IMR-90 (cell line): ENCODE measurements at regions not wholly inside any gene's neighbourhood (a gene's known extent, or its start where the extent isn't known, plus 50 kb on each side); places are given as distances from the start of the nearest gene placed in this dataset.

Experiments used
- ATAC-seq: fragments of 200-7000 bp; cut with Tn5 transposase; 2 replicates; pipeline ENCODE4 v1.9.1; 2020; ENCODE audit warnings: low read depth, mild to moderate bottlenecking, moderate library complexity
- BruUV-seq: library from RNA; stranded (reverse); fragments of 400-500 nt; replicated peaks from 2 replicates; lab custom pipeline; 2021; lab: Mats Ljungman, UMichigan
- CTCF ChIA-PET: fragments of 300-600 bp; formaldehyde crosslinking; extraction: SDS; loops from one replicate; lab custom pipeline; 2021; ENCODE audit warnings: antibody characterized with exemption; lab: Yijun Ruan, JAX
- POLR2A ChIA-PET: fragments of 300-600 bp; sonication (Branson Sonifier 250); formaldehyde crosslinking; loops from one replicate; lab custom pipeline; 2022; ENCODE audit warnings: antibody characterized with exemption; ENCODE audit not compliant: unreplicated experiment; lab: Charles Lee
- DNase-seq: peaks from one replicate; pipeline ENCODE4 v3.0.0; 2013
- H2AFZ ChIP-seq: replicated peaks from 2 replicates; pipeline ENCODE3; 2013; ENCODE audit warnings: low read length, mild to moderate bottlenecking; ENCODE audit not compliant: poor library complexity
- H2AK5ac ChIP-seq: 2 replicates; pipeline ENCODE4 v1.6.1; 2013; ENCODE audit warnings: low read depth, low read length, inconsistent platforms
- H2AK9ac ChIP-seq: replicated peaks from 2 replicates; pipeline ENCODE3; 2013; ENCODE audit warnings: mild to moderate bottlenecking, low read depth, low read length, moderate library complexity; ENCODE audit not compliant: poor library complexity
- H2BK120ac ChIP-seq: 2 replicates; pipeline ENCODE4 v1.6.1; 2013; ENCODE audit warnings: low read depth, low read length, inconsistent platforms
- H2BK15ac ChIP-seq: 3 replicates; pipeline ENCODE4 v1.6.1; 2013; ENCODE audit warnings: low read depth, low read length, inconsistent platforms
- H2BK20ac ChIP-seq: 2 replicates; pipeline ENCODE4 v1.6.1; 2013; ENCODE audit warnings: low read depth, mild to moderate bottlenecking, inconsistent platforms, low read length, moderate library complexity
- H2BK5ac ChIP-seq: 2 replicates; pipeline ENCODE4 v1.6.1; 2013; ENCODE audit warnings: mild to moderate bottlenecking, low read depth, low read length, inconsistent platforms; ENCODE audit not compliant: poor library complexity, severe bottlenecking
- H3K14ac ChIP-seq: replicated peaks from 2 replicates; pipeline ENCODE4 v1.6.1; 2013; ENCODE audit warnings: low read depth, low read length, inconsistent platforms
- H3K18ac ChIP-seq: 2 replicates; pipeline ENCODE4 v1.6.1; 2013; ENCODE audit warnings: low read depth, low read length, control low read depth
- H3K23ac ChIP-seq: 2 replicates; pipeline ENCODE4 v1.6.1; 2013; ENCODE audit warnings: low read depth, low read length, inconsistent platforms
- H3K27ac ChIP-seq: 2 replicates; pipeline ENCODE4 v1.5.1; 2013; ENCODE audit warnings: mild to moderate bottlenecking, control low read depth, low read length; ENCODE audit not compliant: insufficient read depth
- H3K27me3 ChIP-seq: 2 replicates; pipeline ENCODE4 v1.6.1; 2013; ENCODE audit warnings: low read length; ENCODE audit not compliant: control insufficient read depth, insufficient read depth
- H3K36me3 ChIP-seq: 2 replicates; pipeline ENCODE4 v1.6.1; 2013; ENCODE audit warnings: low read length, mixed read lengths; ENCODE audit not compliant: control insufficient read depth, insufficient read depth
- H3K4ac ChIP-seq: 2 replicates; pipeline ENCODE4 v1.6.1; 2013; ENCODE audit warnings: low read depth, low read length, inconsistent platforms
- H3K4me1 ChIP-seq: 2 replicates; pipeline ENCODE4 v1.6.1; 2013; ENCODE audit warnings: low read length, mixed read lengths; ENCODE audit not compliant: control insufficient read depth, insufficient read depth
- H3K4me2 ChIP-seq: 2 replicates; pipeline ENCODE4 v1.6.1; 2013; ENCODE audit warnings: low read depth, mild to moderate bottlenecking, control low read depth, low read length, moderate library complexity
- H3K4me3 ChIP-seq: 2 replicates; pipeline ENCODE4 v1.5.1; 2013; ENCODE audit warnings: low read depth, mild to moderate bottlenecking, control low read depth, low read length, moderate library complexity; ENCODE audit not compliant: insufficient read depth
- H3K56ac ChIP-seq: 2 replicates; pipeline ENCODE4 v1.6.1; 2013; ENCODE audit warnings: low read length, inconsistent platforms; ENCODE audit not compliant: insufficient read depth; ENCODE audit errors: extremely low read depth
- H3K79me1 ChIP-seq, 2 experiments: 2 replicates each; pipeline ENCODE4 v1.6.1; 2013; ENCODE audit warnings: low read length in 2 of 2, inconsistent platforms in 1 of 2, low read depth in 1 of 2
- H3K9ac ChIP-seq: 2 replicates; pipeline ENCODE4 v1.6.1; 2013; ENCODE audit warnings: low read depth, low read length, control low read depth
- H3K9me1 ChIP-seq: 2 replicates; pipeline ENCODE4 v1.6.1; 2013; ENCODE audit warnings: low read length, inconsistent platforms; ENCODE audit not compliant: insufficient read depth
- H3K9me3 ChIP-seq: 2 replicates; pipeline ENCODE4 v1.6.1; 2013; ENCODE audit warnings: low read length; ENCODE audit not compliant: control insufficient read depth, insufficient read depth
- H4K20me1 ChIP-seq: 2 replicates; pipeline ENCODE4 v1.6.1; 2013; ENCODE audit warnings: low read length, inconsistent platforms; ENCODE audit not compliant: insufficient read depth
- H4K5ac ChIP-seq: 2 replicates; pipeline ENCODE4 v1.6.1; 2013; ENCODE audit warnings: mild to moderate bottlenecking, low read depth, low read length, control low read depth
- H4K8ac ChIP-seq, 2 experiments: 2 replicates each; pipeline ENCODE4 v1.6.1; 2013; ENCODE audit warnings: low read depth in 2 of 2, low read length in 2 of 2, control low read depth in 1 of 2, inconsistent platforms in 1 of 2
- H4K91ac ChIP-seq: 2 replicates; pipeline ENCODE4 v1.6.1; 2013; ENCODE audit warnings: low read depth, low read length, inconsistent platforms; ENCODE audit not compliant: insufficient read depth
- BHLHE40 ChIP-seq: fragments of 150-350 bp; IDR thresholded peaks from 2 replicates; pipeline ENCODE4 v1.6.1; 2016; ENCODE audit warnings: mild to moderate bottlenecking, low read depth, low read length
- CEBPB ChIP-seq: IDR thresholded peaks from 2 replicates; pipeline ENCODE4 v1.6.1; 2012; ENCODE audit warnings: low read depth, low read length, improper control_type of control experiment
- CHD1 ChIP-seq: IDR thresholded peaks from 2 replicates; pipeline ENCODE4 v1.6.1; 2012; ENCODE audit warnings: low read depth, low read length, improper control_type of control experiment
- ELK1 ChIP-seq: fragments of 150-350 bp; IDR thresholded peaks from 2 replicates; pipeline ENCODE4 v1.6.1; 2016; ENCODE audit warnings: low read depth, mild to moderate bottlenecking, low read length, moderate library complexity, borderline replicate concordance
- FOS ChIP-seq: fragments of 150-350 bp; IDR thresholded peaks from 2 replicates; pipeline ENCODE4 v1.6.1; 2016; ENCODE audit warnings: low read depth, low read length
- MAFK ChIP-seq: IDR thresholded peaks from 2 replicates; pipeline ENCODE4 v1.6.1; 2012; ENCODE audit warnings: low read depth, low read length, improper control_type of control experiment
- MAZ ChIP-seq: IDR thresholded peaks from 2 replicates; pipeline ENCODE4 v1.6.1; 2012; ENCODE audit warnings: low read depth, mild to moderate bottlenecking, low read length, improper control_type of control experiment, moderate library complexity, borderline replicate concordance
- MXI1 ChIP-seq: IDR thresholded peaks from 2 replicates; pipeline ENCODE4 v1.6.1; 2012; ENCODE audit warnings: low read depth, mild to moderate bottlenecking, low read length, moderate library complexity, borderline replicate concordance
- NFE2L2 ChIP-seq: fragments of 150-350 bp; IDR thresholded peaks from 2 replicates; pipeline ENCODE4 v1.6.1; 2016; ENCODE audit warnings: low read depth, mild to moderate bottlenecking, low read length
- POLR2A ChIP-seq: IDR thresholded peaks from 2 replicates; pipeline ENCODE4 v1.6.1; 2012; ENCODE audit warnings: mild to moderate bottlenecking, low read depth, low read length
- RAD21 ChIP-seq: IDR thresholded peaks from 2 replicates; pipeline ENCODE4 v1.6.1; 2012; ENCODE audit warnings: low read length, improper control_type of control experiment
- RCOR1 ChIP-seq: IDR thresholded peaks from 2 replicates; pipeline ENCODE4 v1.6.1; 2012; ENCODE audit warnings: mild to moderate bottlenecking, low read length, improper control_type of control experiment; ENCODE audit not compliant: insufficient replicate concordance
- RFX5 ChIP-seq: IDR thresholded peaks from 2 replicates; pipeline ENCODE4 v1.8.0; 2012; ENCODE audit warnings: low read depth, mild to moderate bottlenecking, low read length, moderate library complexity
- SMC3 ChIP-seq: fragments of 150-350 bp; IDR thresholded peaks from 2 replicates; pipeline ENCODE4 v1.6.1; 2016; ENCODE audit warnings: low read depth, mild to moderate bottlenecking, antibody characterized with exemption, low read length, moderate library complexity
- USF2 ChIP-seq: fragments of 150-350 bp; IDR thresholded peaks from 2 replicates; pipeline ENCODE4 v1.6.1; 2017; ENCODE audit warnings: mild to moderate bottlenecking, antibody characterized with exemption, low read length, low read depth
- WGBS, 2 experiments: methylation state at CpG; one replicate each; pipeline versions ENCODE4 v1.1.5 to v1.1.7; 2013; ENCODE audit warnings: missing lambda C conversion rate in 2 of 2; ENCODE audit not compliant: insufficient read length in 1 of 2; ENCODE audit errors: extremely low coverage in 2 of 2; 5-methylcytosine and 5-hydroxymethylcytosine counted together
- dilution Hi-C: fragments of 300-500 bp; cut with HindIII; formaldehyde crosslinking; loops from one replicate; pipeline ENCODE4 v1.14.3; 2018; ENCODE audit warnings: low sequenced_read_pairs; ENCODE audit not compliant: unreplicated experiment
- in situ Hi-C: fragments of 300-500 bp; cut with MboI; formaldehyde crosslinking; loops from 3 replicates; pipeline ENCODE4 v1.14.3; 2019; ENCODE audit warnings: low sequenced_read_pairs, inconsistent platforms, mixed read lengths
- intact Hi-C: fragments of 100-400 bp; cut with micrococcal nuclease; formaldehyde crosslinking; loops from 2 replicates; pipeline ENCODE4 v1.10.0; 2022

- in situ Hi-C loops (loop anchor here (10.0 kb wide), 1 partner anchor 383 kb away; no protein-coding TSS in a partner anchor), dilution Hi-C loops (no loop called here), intact Hi-C loops (loop anchor here (1.0 to 5.0 kb wide), 2 partner anchors 389 to 1651 kb away; no protein-coding TSS in a partner anchor)
- no peak overlapping the region for H3K4ac ChIP-seq
- H4K8ac ChIP-seq = no peak overlapping the region
- no peak overlapping the region for H2BK15ac ChIP-seq
- peak; percentile 100 for ATAC-seq
- H4K20me1 ChIP-seq = no peaks in the 10 kb centered on the region
- H2AK5ac ChIP-seq = no peak overlapping the region
- ChIA-PET CTCF (interaction anchor here (0.7 to 1.1 kb wide), 8 partner anchors 11 to 435 kb away, joined by 3 to 5 read pairs (median 4); no protein-coding TSS in a partner anchor), POLR2A (no interaction called here)
- H2AFZ ChIP-seq = peak overlapping the region; percentile 71
- H3K4me1 ChIP-seq = no peaks in the 10 kb centered on the region
- H3K27ac ChIP-seq = no peak overlapping the region
- H2BK20ac ChIP-seq = no peak overlapping the region
- BruUV-seq = no TSS peak
- H2BK5ac ChIP-seq = no peak overlapping the region
- H3K9me1 ChIP-seq = no peaks in the 10 kb centered on the region
- H3K9me3 ChIP-seq = no peaks in the 10 kb centered on the region
- H3K18ac ChIP-seq = no peak overlapping the region
- H3K14ac ChIP-seq = no peak overlapping the region
- no peak overlapping the region for H4K91ac ChIP-seq
- WGBS, 2 experiments = 0% methylated on average over 8 of the region's 22 CpGs; no CpG with 5 or more reads in 1 of the 2 experiments
- peak; percentile 44 for DNase-seq
- H3K4me2 ChIP-seq = peak overlapping the region; percentile 44; the same call in 1 of the 2 replicates
- H3K56ac ChIP-seq = no peak overlapping the region
- H3K36me3 ChIP-seq = no peaks in the 10 kb centered on the region
- H4K5ac ChIP-seq = no peak overlapping the region
- H3K23ac ChIP-seq = no peak overlapping the region
- no peaks in the 10 kb centered on the region for H3K27me3 ChIP-seq
- no peak overlapping the region for H3K9ac ChIP-seq
- H3K79me1 ChIP-seq = no peaks in the 10 kb centered on the region
- H2BK120ac ChIP-seq = no peak overlapping the region
- H3K4me3 ChIP-seq = no peak overlapping the region
- H2AK9ac ChIP-seq = no peak overlapping the region
- no peak for TF ChIP-seq ELK1
- TF ChIP-seq NFE2L2 = no peak
- no peak for TF ChIP-seq CHD1
- no peak for TF ChIP-seq POLR2A
- TF ChIP-seq USF2 = no peak
- TF ChIP-seq RFX5 = no peak
- peak; percentile 44; the same call in 1 of the 2 replicates for TF ChIP-seq SMC3
- TF ChIP-seq MXI1 = no peak
- no peak for TF ChIP-seq MAFK
- no peak for TF ChIP-seq FOS
- TF ChIP-seq CEBPB = no peak
- TF ChIP-seq RAD21 = peak; percentile 69
- no peak for TF ChIP-seq MAZ
- no peak for TF ChIP-seq RCOR1
- no peak for TF ChIP-seq BHLHE40
These were observed 234.0 kb downstream of the SPTSSA start for GRCh38 chr14:34227834-34228649.
